ENCODE measurements at regions not wholly inside any gene's neighbourhood (a gene's known extent, or its start where the extent isn't known, plus 50 kb on each side); places are given as distances from the start of the nearest gene placed in this dataset.
"Not testable (repeated sequence)": the region's sequence is repeated elsewhere in the genome, so short reads cannot be mapped to it uniquely, and the experiment has no call there.

GRCh38 chr4:132346016-132346415, 803.1 kb upstream of the PCDH10 start:
- H3K9me3 ChIP-seq (ENCODE audit: control insufficient read depth in 2 of 2, low read length in 2 of 2), result no peaks in the 10 kb centered on the region
- H3K27me3 ChIP-seq (ENCODE audit: control insufficient read depth in 1 of 2, insufficient read depth in 2 of 2, low read length in 2 of 2), result no peaks in the 10 kb centered on the region
- no peak overlapping the region for H3K27ac ChIP-seq (ENCODE audit: low read length)
- no peaks in the 10 kb centered on the region for H3K4me1 ChIP-seq (ENCODE audit: control insufficient read depth, insufficient read depth, low read length)
- H3K4me3 ChIP-seq (ENCODE audit: low read length in 2 of 2), result no peak overlapping the region
- H3K36me3 ChIP-seq (ENCODE audit: control insufficient read depth in 2 of 2, insufficient read depth in 2 of 2, low read length in 2 of 2), result no peaks in the 10 kb centered on the region
- H3K9ac ChIP-seq (ENCODE audit: low read length in 2 of 2), result no peak overlapping the region

GRCh38 chr4:132351606-132352005, 797.5 kb upstream of the PCDH10 start:
- not testable (repeated sequence) for H3K4me3 ChIP-seq (ENCODE audit: low read length in 2 of 2); H3K27me3 ChIP-seq (ENCODE audit: control insufficient read depth in 1 of 2, insufficient read depth in 2 of 2, low read length in 2 of 2); H3K27ac ChIP-seq (ENCODE audit: low read length); H3K4me1 ChIP-seq (ENCODE audit: control insufficient read depth, insufficient read depth, low read length); H3K9ac ChIP-seq (ENCODE audit: low read length in 2 of 2); H3K36me3 ChIP-seq (ENCODE audit: control insufficient read depth in 2 of 2, insufficient read depth in 2 of 2, low read length in 2 of 2); H3K9me3 ChIP-seq (ENCODE audit: control insufficient read depth in 2 of 2, low read length in 2 of 2)

GRCh38 chr4:132382243-132382642, 766.9 kb upstream of the PCDH10 start:
- no peaks in the 10 kb centered on the region for H3K36me3 ChIP-seq (ENCODE audit: control insufficient read depth in 2 of 2, insufficient read depth in 2 of 2, low read length in 2 of 2)
- H3K9ac ChIP-seq (ENCODE audit: low read length in 2 of 2), result no peak overlapping the region
- H3K9me3 ChIP-seq (ENCODE audit: control insufficient read depth in 2 of 2, low read length in 2 of 2), result no peaks in the 10 kb centered on the region
- H3K27me3 ChIP-seq (ENCODE audit: control insufficient read depth in 1 of 2, insufficient read depth in 2 of 2, low read length in 2 of 2), result no peaks in the 10 kb centered on the region
- H3K4me3 ChIP-seq (ENCODE audit: low read length in 2 of 2), result no peak overlapping the region
- no peak overlapping the region for H3K27ac ChIP-seq (ENCODE audit: low read length)
- no peaks in the 10 kb centered on the region for H3K4me1 ChIP-seq (ENCODE audit: control insufficient read depth, insufficient read depth, low read length)

GRCh38 chr4:132383571-132384199, 765.4 kb upstream of the PCDH10 start:
- no peaks in the 10 kb centered on the region for H3K27me3 ChIP-seq (ENCODE audit: control insufficient read depth in 1 of 2, insufficient read depth in 2 of 2, low read length in 2 of 2)

GRCh38 chr4:132384709-132385108, 764.4 kb upstream of the PCDH10 start:
- H3K27ac ChIP-seq (ENCODE audit: low read length), result no peak overlapping the region
- H3K9ac ChIP-seq (ENCODE audit: low read length in 2 of 2), result no peak overlapping the region
- no peaks in the 10 kb centered on the region for H3K9me3 ChIP-seq (ENCODE audit: control insufficient read depth in 2 of 2, low read length in 2 of 2)
- no peaks in the 10 kb centered on the region for H3K4me1 ChIP-seq (ENCODE audit: control insufficient read depth, insufficient read depth, low read length)
- no peak overlapping the region for H3K4me3 ChIP-seq (ENCODE audit: low read length in 2 of 2)
- no peaks in the 10 kb centered on the region for H3K36me3 ChIP-seq (ENCODE audit: control insufficient read depth in 2 of 2, insufficient read depth in 2 of 2, low read length in 2 of 2)
- no peaks in the 10 kb centered on the region for H3K27me3 ChIP-seq (ENCODE audit: control insufficient read depth in 1 of 2, insufficient read depth in 2 of 2, low read length in 2 of 2)

More at GRCh38 chr4:132383571-132384199, 765.4 kb upstream of the PCDH10 start:
- no peak overlapping the region for H3K27ac ChIP-seq (ENCODE audit: low read length)
- H3K4me1 ChIP-seq (ENCODE audit: control insufficient read depth, insufficient read depth, low read length), result no peaks in the 10 kb centered on the region
- no peaks in the 10 kb centered on the region for H3K36me3 ChIP-seq (ENCODE audit: control insufficient read depth in 2 of 2, insufficient read depth in 2 of 2, low read length in 2 of 2)
- H3K4me3 ChIP-seq (ENCODE audit: low read length in 2 of 2), result no peak overlapping the region
- H3K9me3 ChIP-seq (ENCODE audit: control insufficient read depth in 2 of 2, low read length in 2 of 2), result no peaks in the 10 kb centered on the region
- no peak overlapping the region for H3K9ac ChIP-seq (ENCODE audit: low read length in 2 of 2)

- Histone ChIP-seq H3K4me3 (ENCODE audit: low read length in 2 of 2) (no peak overlapping the region), H3K9me3 (ENCODE audit: control insufficient read depth in 2 of 2, low read length in 2 of 2) (no peaks in the 10 kb centered on the region), H3K4me1 (ENCODE audit: control insufficient read depth, insufficient read depth, low read length) (no peaks in the 10 kb centered on the region), H3K9ac (ENCODE audit: low read length in 2 of 2) (no peak overlapping the region), H3K36me3 (ENCODE audit: control insufficient read depth in 2 of 2, insufficient read depth in 2 of 2, low read length in 2 of 2) (no peaks in the 10 kb centered on the region), H3K27ac (ENCODE audit: low read length) (no peak overlapping the region), H3K27me3 (ENCODE audit: control insufficient read depth in 1 of 2, insufficient read depth in 2 of 2, low read length in 2 of 2) (no peaks in the 10 kb centered on the region)
Measured at GRCh38 chr4:132386130-132386529, 763.0 kb upstream of the PCDH10 start.

- Histone ChIP-seq H3K4me1 (ENCODE audit: control insufficient read depth, insufficient read depth, low read length) (no peaks in the 10 kb centered on the region), H3K9ac (ENCODE audit: low read length in 2 of 2) (no peak overlapping the region), H3K27me3 (ENCODE audit: control insufficient read depth in 1 of 2, insufficient read depth in 2 of 2, low read length in 2 of 2) (no peaks in the 10 kb centered on the region), H3K4me3 (ENCODE audit: low read length in 2 of 2) (no peak overlapping the region), H3K36me3 (ENCODE audit: control insufficient read depth in 2 of 2, insufficient read depth in 2 of 2, low read length in 2 of 2) (no peaks in the 10 kb centered on the region), H3K27ac (ENCODE audit: low read length) (no peak overlapping the region), H3K9me3 (ENCODE audit: control insufficient read depth in 2 of 2, low read length in 2 of 2) (no peaks in the 10 kb centered on the region)
Measured at GRCh38 chr4:132387060-132387459, 762.0 kb upstream of the PCDH10 start.

- Histone ChIP-seq H3K27me3 (ENCODE audit: control insufficient read depth in 1 of 2, insufficient read depth in 2 of 2, low read length in 2 of 2) (no peaks in the 10 kb centered on the region), H3K36me3 (ENCODE audit: control insufficient read depth in 2 of 2, insufficient read depth in 2 of 2, low read length in 2 of 2) (no peaks in the 10 kb centered on the region), H3K27ac (ENCODE audit: low read length) (no peak overlapping the region), H3K9me3 (ENCODE audit: control insufficient read depth in 2 of 2, low read length in 2 of 2) (no peaks in the 10 kb centered on the region), H3K4me3 (ENCODE audit: low read length in 2 of 2) (no peak overlapping the region), H3K4me1 (ENCODE audit: control insufficient read depth, insufficient read depth, low read length) (no peaks in the 10 kb centered on the region), H3K9ac (ENCODE audit: low read length in 2 of 2) (no peak overlapping the region)
Measured at GRCh38 chr4:132395561-132395960, 753.5 kb upstream of the PCDH10 start.

GRCh38 chr4:132396636-132397035, 752.5 kb upstream of the PCDH10 start:
- no peaks in the 10 kb centered on the region for H3K36me3 ChIP-seq (ENCODE audit: control insufficient read depth in 2 of 2, insufficient read depth in 2 of 2, low read length in 2 of 2)
- no peak overlapping the region for H3K9ac ChIP-seq (ENCODE audit: low read length in 2 of 2)
- no peak overlapping the region for H3K27ac ChIP-seq (ENCODE audit: low read length)
- H3K4me1 ChIP-seq (ENCODE audit: control insufficient read depth, insufficient read depth, low read length), result no peaks in the 10 kb centered on the region
- no peaks in the 10 kb centered on the region for H3K9me3 ChIP-seq (ENCODE audit: control insufficient read depth in 2 of 2, low read length in 2 of 2)
- no peaks in the 10 kb centered on the region for H3K27me3 ChIP-seq (ENCODE audit: control insufficient read depth in 1 of 2, insufficient read depth in 2 of 2, low read length in 2 of 2)
- no peak overlapping the region for H3K4me3 ChIP-seq (ENCODE audit: low read length in 2 of 2)

- no peak overlapping the region for H3K27ac ChIP-seq (ENCODE audit: low read length)
- no peak overlapping the region for H3K9ac ChIP-seq (ENCODE audit: low read length in 2 of 2)
- no peaks in the 10 kb centered on the region for H3K9me3 ChIP-seq (ENCODE audit: control insufficient read depth in 2 of 2, low read length in 2 of 2)
- no peaks in the 10 kb centered on the region for H3K27me3 ChIP-seq (ENCODE audit: control insufficient read depth in 1 of 2, insufficient read depth in 2 of 2, low read length in 2 of 2)
- no peak overlapping the region for H3K4me3 ChIP-seq (ENCODE audit: low read length in 2 of 2)
- H3K36me3 ChIP-seq (ENCODE audit: control insufficient read depth in 2 of 2, insufficient read depth in 2 of 2, low read length in 2 of 2), result no peaks in the 10 kb centered on the region
- H3K4me1 ChIP-seq (ENCODE audit: control insufficient read depth, insufficient read depth, low read length), result no peaks in the 10 kb centered on the region
Measured at GRCh38 chr4:132417220-132417619, 731.9 kb upstream of the PCDH10 start.

GRCh38 chr4:132427125-132427524, 722.0 kb upstream of the PCDH10 start:
- Histone ChIP-seq H3K36me3 (ENCODE audit: control insufficient read depth in 2 of 2, insufficient read depth in 2 of 2, low read length in 2 of 2) (no peaks in the 10 kb centered on the region), H3K9me3 (ENCODE audit: control insufficient read depth in 2 of 2, low read length in 2 of 2) (no peaks in the 10 kb centered on the region), H3K27ac (ENCODE audit: low read length) (no peak overlapping the region), H3K4me1 (ENCODE audit: control insufficient read depth, insufficient read depth, low read length) (no peaks in the 10 kb centered on the region), H3K27me3 (ENCODE audit: control insufficient read depth in 1 of 2, insufficient read depth in 2 of 2, low read length in 2 of 2) (no peaks in the 10 kb centered on the region), H3K9ac (ENCODE audit: low read length in 2 of 2) (no peak overlapping the region), H3K4me3 (ENCODE audit: low read length in 2 of 2) (no peak overlapping the region)
